ENCODE measurements at regions not wholly inside any gene's neighbourhood (a gene's known extent, or its start where the extent isn't known, plus 50 kb on each side); places are given as distances from the start of the nearest gene placed in this dataset.

- H3K27me3 ChIP-seq (ENCODE audit: insufficient read depth, poor library complexity, severe bottlenecking), result no peaks in the 10 kb centered on the region
- DNase-seq (ENCODE audit: low read depth in 1 of 2, low spot score in 1 of 2), result no peak
- H3K4me3 ChIP-seq (replicated peaks; ENCODE audit: insufficient read depth, low read length), result no peak overlapping the region
- no peak overlapping the region for H3K27ac ChIP-seq (replicated peaks)
- TF ChIP-seq SPI1 (IDR thresholded peaks at IDR 0.05; ENCODE audit: borderline replicate concordance, low read depth), result no peak
- no peak for TF ChIP-seq CTCF (IDR thresholded peaks at IDR 0.05; ENCODE audit: insufficient read depth, low read length)
- TF ChIP-seq GABPA (IDR thresholded peaks at IDR 0.05; ENCODE audit: low read depth), result no peak
- no peak for TF ChIP-seq POLR2AphosphoS5 (IDR thresholded peaks at IDR 0.05; ENCODE audit: low read depth)
- TF ChIP-seq, protein P1, sequence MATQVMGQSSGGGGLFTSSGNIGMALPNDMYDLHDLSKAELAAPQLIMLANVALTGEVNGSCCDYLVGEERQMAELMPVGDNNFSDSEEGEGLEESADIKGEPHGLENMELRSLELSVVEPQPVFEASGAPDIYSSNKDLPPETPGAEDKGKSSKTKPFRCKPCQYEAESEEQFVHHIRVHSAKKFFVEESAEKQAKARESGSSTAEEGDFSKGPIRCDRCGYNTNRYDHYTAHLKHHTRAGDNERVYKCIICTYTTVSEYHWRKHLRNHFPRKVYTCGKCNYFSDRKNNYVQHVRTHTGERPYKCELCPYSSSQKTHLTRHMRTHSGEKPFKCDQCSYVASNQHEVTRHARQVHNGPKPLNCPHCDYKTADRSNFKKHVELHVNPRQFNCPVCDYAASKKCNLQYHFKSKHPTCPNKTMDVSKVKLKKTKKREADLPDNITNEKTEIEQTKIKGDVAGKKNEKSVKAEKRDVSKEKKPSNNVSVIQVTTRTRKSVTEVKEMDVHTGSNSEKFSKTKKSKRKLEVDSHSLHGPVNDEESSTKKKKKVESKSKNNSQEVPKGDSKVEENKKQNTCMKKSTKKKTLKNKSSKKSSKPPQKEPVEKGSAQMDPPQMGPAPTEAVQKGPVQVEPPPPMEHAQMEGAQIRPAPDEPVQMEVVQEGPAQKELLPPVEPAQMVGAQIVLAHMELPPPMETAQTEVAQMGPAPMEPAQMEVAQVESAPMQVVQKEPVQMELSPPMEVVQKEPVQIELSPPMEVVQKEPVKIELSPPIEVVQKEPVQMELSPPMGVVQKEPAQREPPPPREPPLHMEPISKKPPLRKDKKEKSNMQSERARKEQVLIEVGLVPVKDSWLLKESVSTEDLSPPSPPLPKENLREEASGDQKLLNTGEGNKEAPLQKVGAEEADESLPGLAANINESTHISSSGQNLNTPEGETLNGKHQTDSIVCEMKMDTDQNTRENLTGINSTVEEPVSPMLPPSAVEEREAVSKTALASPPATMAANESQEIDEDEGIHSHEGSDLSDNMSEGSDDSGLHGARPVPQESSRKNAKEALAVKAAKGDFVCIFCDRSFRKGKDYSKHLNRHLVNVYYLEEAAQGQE (IDR thresholded peaks at IDR 0.05; ENCODE audit: insufficient replicate concordance, low read depth), result no peak
These were observed 58.5 kb upstream of the C1orf87 start for GRCh38 chr1:60132108-60132507.

- no peak for DNase-seq (ENCODE audit: low read depth in 1 of 2, low spot score in 1 of 2)
- TF ChIP-seq SPI1 (IDR thresholded peaks at IDR 0.05; ENCODE audit: borderline replicate concordance, low read depth), result no peak
- Histone ChIP-seq H3K27me3 (ENCODE audit: insufficient read depth, poor library complexity, severe bottlenecking) (no peaks in the 10 kb centered on the region), H3K4me3 (replicated peaks; ENCODE audit: insufficient read depth, low read length) (no peak overlapping the region), H3K27ac (replicated peaks) (no peak overlapping the region)
These were observed 57.1 kb upstream of the C1orf87 start for GRCh38 chr1:60130703-60131102.

DNA sequence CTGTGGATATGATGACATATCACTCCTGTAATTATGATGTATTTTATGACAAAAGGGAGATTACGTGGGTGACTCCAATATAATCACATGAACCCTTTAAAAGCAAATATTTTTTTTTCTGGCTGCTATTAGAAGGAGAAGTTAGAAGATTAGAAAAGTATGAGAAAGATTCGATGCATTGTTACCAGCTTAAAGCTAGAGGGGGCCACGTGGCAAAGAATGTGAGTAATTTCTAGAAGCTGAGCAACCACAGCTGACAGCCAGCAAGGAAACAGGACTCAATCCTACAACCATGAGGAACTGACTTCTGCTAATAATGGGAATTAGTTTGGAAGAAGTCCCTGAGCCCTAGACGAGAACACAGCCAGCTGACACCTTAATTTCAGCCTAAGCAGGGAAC is 56.3 kb upstream of the C1orf87 start:
- Histone ChIP-seq H3K27ac (replicated peaks) (no peak overlapping the region), H3K4me3 (replicated peaks; ENCODE audit: insufficient read depth, low read length) (no peak overlapping the region), H3K27me3 (ENCODE audit: insufficient read depth, poor library complexity, severe bottlenecking) (no peaks in the 10 kb centered on the region)
- TF ChIP-seq CTCF (IDR thresholded peaks at IDR 0.05; ENCODE audit: insufficient read depth, low read length) (no peak), SPI1 (IDR thresholded peaks at IDR 0.05; ENCODE audit: borderline replicate concordance, low read depth) (no peak), POLR2AphosphoS5 (IDR thresholded peaks at IDR 0.05; ENCODE audit: low read depth) (no peak), GABPA (IDR thresholded peaks at IDR 0.05; ENCODE audit: low read depth) (no peak)
- TF ChIP-seq, protein P1 (IDR thresholded peaks at IDR 0.05; ENCODE audit: insufficient replicate concordance, low read depth), result no peak
- DNase-seq (ENCODE audit: low read depth in 1 of 2, low spot score in 1 of 2), result no peak

- Histone ChIP-seq H3K27me3 (ENCODE audit: insufficient read depth, poor library complexity, severe bottlenecking) (no peaks in the 10 kb centered on the region), H3K27ac (replicated peaks) (no peak overlapping the region), H3K4me3 (replicated peaks; ENCODE audit: insufficient read depth, low read length) (no peak overlapping the region)
- DNase-seq (ENCODE audit: low read depth in 1 of 2, low spot score in 1 of 2), result no peak
- TF ChIP-seq CTCF (IDR thresholded peaks at IDR 0.05; ENCODE audit: insufficient read depth, low read length) (no peak), POLR2AphosphoS5 (IDR thresholded peaks at IDR 0.05; ENCODE audit: low read depth) (no peak)
These were observed 53.2 kb upstream of the C1orf87 start for GRCh38 chr1:60126723-60127122.

Data from HL-60 (cell line).